AG04450 (cell line): ENCODE measurements at regions not wholly inside any gene's neighbourhood (a gene's known extent, or its start where the extent isn't known, plus 50 kb on each side); places are given as distances from the start of the nearest gene placed in this dataset.
A peak's percentile ranks its signal among the peaks of the same experiment; 100 is the strongest.

Source experiments
- CTCF ChIA-PET: fragments of 300-600, 350-600 bp; formaldehyde crosslinking; extraction: SDS; loops from one replicate; lab custom pipeline; 2022; ENCODE audit warnings: antibody characterized with exemption, inconsistent platforms; lab: Charles Lee
- POLR2A ChIA-PET: fragments of 350-600 bp; formaldehyde crosslinking; extraction: SDS; loops from one replicate; lab custom pipeline; 2021; ENCODE audit warnings: antibody characterized with exemption, inconsistent platforms; lab: Yijun Ruan, JAX
- DNase-seq: peaks from one replicate; pipeline ENCODE4 v3.0.0-alpha.2; 2011; ENCODE audit warnings: low read depth, low spot score
- H3K27ac ChIP-seq: one replicate; pipeline ENCODE4 v1.5.1; 2012; ENCODE audit warnings: low read depth, low read length, control low read depth
- H3K27me3 ChIP-seq: one replicate; pipeline ENCODE4 v1.6.0; 2012; ENCODE audit warnings: low read length; ENCODE audit not compliant: control insufficient read depth, insufficient read depth
- H3K4me3 ChIP-seq: 2 replicates; pipeline ENCODE4 v1.5.1; 2011; ENCODE audit warnings: mild to moderate bottlenecking, low read depth, low read length, control low read depth
- H3K9me3 ChIP-seq: 2 replicates; pipeline ENCODE4 v1.5.1; 2012; ENCODE audit warnings: low read length; ENCODE audit not compliant: control insufficient read depth, insufficient read depth
- CTCF ChIP-seq: IDR thresholded peaks from 2 replicates; pipeline ENCODE4 v1.5.1; 2011; ENCODE audit warnings: low read depth, low read length, control low read depth, inconsistent platforms

GRCh38 chr2:18425210-18425703 lies 135.2 kb downstream of the RDH14 start:
- POLR2A ChIA-PET, result no interaction called here
- peak; percentile 30 for TF ChIP-seq CTCF
- H3K9me3 ChIP-seq, result no peaks in the 10 kb centered on the region
- no peak overlapping the region for H3K4me3 ChIP-seq
- no peaks in the 10 kb centered on the region for H3K27me3 ChIP-seq
- no peak overlapping the region for H3K27ac ChIP-seq
- CTCF ChIA-PET, result interaction anchor here (1.0 to 2.1 kb wide), 6 partner anchors 9 to 95 kb away, joined by 3 to 8 read pairs (median 4); no protein-coding TSS in a partner anchor
- no peak for DNase-seq

DNA sequence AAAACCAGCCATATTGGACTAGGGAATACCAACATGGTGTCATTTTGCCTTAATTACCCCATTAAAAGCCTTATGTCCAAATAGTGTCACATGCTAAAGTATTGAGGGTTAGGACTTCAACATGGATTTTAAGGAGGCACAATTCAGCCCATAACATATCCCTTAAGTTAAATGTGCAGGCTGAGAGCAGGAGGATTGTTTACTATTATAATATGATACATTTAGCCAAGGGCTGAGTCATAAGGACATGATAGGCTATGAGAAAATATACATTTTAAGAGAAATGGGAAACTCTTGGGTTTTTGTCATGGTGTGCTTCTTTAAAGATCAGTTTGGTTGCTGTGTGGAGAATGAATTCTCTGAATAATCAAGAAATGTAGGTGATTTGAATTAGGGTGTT lies 136.8 kb downstream of the RDH14 start:
- Histone ChIP-seq H3K9me3 (no peaks in the 10 kb centered on the region), H3K4me3 (no peak overlapping the region), H3K27me3 (no peaks in the 10 kb centered on the region), H3K27ac (no peak overlapping the region)
- ChIA-PET CTCF (interaction anchor here (0.9 to 2.1 kb wide), 3 partner anchors 12 to 20 kb away, joined by 4 to 6 read pairs (median 4); no protein-coding TSS in a partner anchor), POLR2A (no interaction called here)
- no peak for TF ChIP-seq CTCF
- DNase-seq, result no peak

- POLR2A ChIA-PET, result no interaction called here
- Histone ChIP-seq H3K4me3 (no peak overlapping the region), H3K27ac (no peak overlapping the region), H3K9me3 (no peaks in the 10 kb centered on the region), H3K27me3 (no peaks in the 10 kb centered on the region)
- no peak for TF ChIP-seq CTCF
- CTCF ChIA-PET, result no interaction called here
- no peak for DNase-seq
These were observed 137.9 kb downstream of the RDH14 start for GRCh38 chr2:18422432-18423165.

DNA sequence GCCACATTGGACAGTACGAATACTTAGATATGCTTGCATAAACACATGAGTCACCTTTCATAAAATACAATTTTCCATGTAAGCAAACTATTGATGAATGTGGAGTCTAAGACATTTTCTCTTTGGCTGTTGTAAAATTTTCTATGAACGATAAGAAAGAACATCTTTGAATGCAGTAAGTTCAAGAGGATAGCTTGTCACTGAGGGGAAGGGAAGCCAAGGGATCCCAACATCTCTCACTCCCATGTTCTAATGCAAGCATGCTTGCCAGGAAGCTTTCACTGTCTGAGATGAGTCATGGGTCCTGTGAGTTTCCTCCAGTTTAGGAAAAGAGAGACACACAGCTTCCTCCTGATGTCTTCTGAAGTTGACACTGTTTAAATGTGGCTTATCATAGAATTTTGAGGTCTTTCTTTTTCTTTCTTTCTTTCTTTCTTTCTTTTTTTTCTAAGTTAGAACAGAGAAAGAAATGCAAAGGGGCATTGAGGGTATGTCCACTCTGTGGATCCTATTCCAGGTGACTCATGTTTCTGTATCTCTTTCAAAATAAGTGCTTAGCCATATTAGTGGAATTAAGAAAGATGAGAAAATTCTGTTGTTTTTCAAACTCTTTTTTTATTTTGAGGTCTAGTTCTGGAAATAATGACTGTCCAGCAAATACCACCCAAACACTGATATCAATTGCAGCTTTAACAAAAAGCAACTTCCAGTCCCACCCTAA lies 146.6 kb downstream of the RDH14 start:
- ChIA-PET CTCF (interaction anchor here (0.6 to 2.5 kb wide), 5 partner anchors 11 to 705 kb away, joined by 3 to 14 read pairs (median 6); no protein-coding TSS in a partner anchor), POLR2A (interaction anchor here (0.6 to 1.1 kb wide), 4 partner anchors 51 to 934 kb away, joined by 3 to 5 read pairs (median 3); no protein-coding TSS in a partner anchor)
- DNase-seq, result peak; percentile 41
- no peak for TF ChIP-seq CTCF
- Histone ChIP-seq H3K4me3 (peak overlapping the region; percentile 1; the same call in 1 of the 2 replicates), H3K9me3 (no peaks in the 10 kb centered on the region), H3K27ac (peak overlapping the region; percentile 47), H3K27me3 (no peaks in the 10 kb centered on the region)
